K562 (cell line): ENCODE measurements at regions not wholly inside any gene's neighbourhood (a gene's known extent, or its start where the extent isn't known, plus 50 kb on each side); places are given as distances from the start of the nearest gene placed in this dataset.

Experiments used
- ATAC-seq: fragments of 200-7000 bp; cut with Tn5 transposase; 3 replicates; pipeline ENCODE4 v1.9.1; 2020; ENCODE audit warnings: moderate library complexity
- BruUV-seq: library from RNA; stranded (reverse); fragments of 400-500 nt; replicated peaks from 2 replicates; lab custom pipeline; 2021; lab: Mats Ljungman, UMichigan
- CTCF ChIA-PET: fragments of 300-600 bp; formaldehyde crosslinking; extraction: SDS; loops from one replicate; lab custom pipeline; 2021; ENCODE audit warnings: low intra/inter-chr PET ratio; lab: Yijun Ruan, JAX
- POLR2A ChIA-PET: fragments of 300-600, 350-650 bp; sonication (Branson Sonifier 250); formaldehyde crosslinking; extraction: SDS; loops from one replicate; lab custom pipeline; 2021; ENCODE audit warnings: antibody characterized with exemption, inconsistent platforms; lab: Yijun Ruan, JAX
- DNase-seq, 4 experiments: peaks; one replicate each; pipeline versions ENCODE4 v3.0.0 to v3.0.0-alpha.2; 2011 to 2018; ENCODE audit warnings: low spot score in 3 of 4, mixed read lengths in 3 of 4; ENCODE audit errors: extremely low read depth in 1 of 4
- FAIRE-seq: peaks from 2 replicates; lab custom pipeline; 2011; peaks lifted over from hg19 to GRCh38; lab: Jason Lieb, UNC
- H2AFZ ChIP-seq: 2 replicates; pipeline ENCODE4 v1.6.0; 2011; ENCODE audit warnings: low read depth, low read length, control low read depth, inconsistent platforms
- H3K27ac ChIP-seq: fragments of 200-600 bp; 3 replicates; pipeline ENCODE4 v1.8.0; 2011; ENCODE audit warnings: low read depth, mild to moderate bottlenecking, control low read depth, inconsistent platforms, low read length, moderate library complexity, mixed read lengths; ENCODE audit errors: extremely low read depth
- H3K27me3 ChIP-seq, 2 experiments: fragments of 300-600 bp in 1 of 2; 2 replicates in 1 of 2; 3 replicates in 1 of 2; pipeline versions ENCODE4 v1.6.0 to v1.8.0; 2011; ENCODE audit warnings: inconsistent platforms in 2 of 2, low read length in 2 of 2, mild to moderate bottlenecking in 1 of 2, mixed read lengths in 1 of 2, moderate library complexity in 1 of 2; ENCODE audit not compliant: control insufficient read depth in 2 of 2, insufficient read depth in 2 of 2
- H3K36me3 ChIP-seq: fragments of 300-600 bp; 3 replicates; pipeline ENCODE4 v1.8.0; 2011; ENCODE audit warnings: mild to moderate bottlenecking, low read length, inconsistent platforms; ENCODE audit not compliant: control insufficient read depth, insufficient read depth
- H3K4me1 ChIP-seq, 2 experiments: fragments of 200-600 bp in 1 of 2; replicated peaks in 1 of 2; 2 replicates in 1 of 2; 3 replicates in 1 of 2; pipeline versions ENCODE4 v1.5.1 to v1.8.0; 2011; ENCODE audit warnings: inconsistent platforms in 2 of 2, low read length in 2 of 2, mild to moderate bottlenecking in 1 of 2, mixed read lengths in 1 of 2, moderate library complexity in 1 of 2; ENCODE audit not compliant: control insufficient read depth in 2 of 2, insufficient read depth in 2 of 2
- H3K4me2 ChIP-seq: 2 replicates; pipeline ENCODE4 v1.6.1; 2011; ENCODE audit warnings: low read length, control low read depth, inconsistent platforms, mixed read lengths; ENCODE audit not compliant: insufficient read depth
- H3K4me3 ChIP-seq: fragments of 200-600 bp; sonication (generic), shearing (Covaris generic); 2 replicates; pipeline ENCODE4 v1.5.1; 2016; ENCODE audit warnings: control low read depth, inconsistent platforms
- H3K79me2 ChIP-seq: fragments of 200-600 bp; 3 replicates; pipeline ENCODE4 v1.8.0; 2011; ENCODE audit warnings: low read length, inconsistent platforms; ENCODE audit not compliant: control insufficient read depth, insufficient read depth
- H3K9ac ChIP-seq, 2 experiments: 2 replicates each; pipeline versions ENCODE4 v1.6.0 to v1.6.1; 2011; ENCODE audit warnings: low read depth in 2 of 2, low read length in 2 of 2, control low read depth in 1 of 2, inconsistent platforms in 1 of 2, mild to moderate bottlenecking in 1 of 2, mixed read lengths in 1 of 2; ENCODE audit not compliant: insufficient read depth in 1 of 2
- H3K9me1 ChIP-seq: one replicate; pipeline ENCODE4 v1.6.0; 2011; ENCODE audit warnings: inconsistent platforms, mild to moderate bottlenecking, low read length, moderate library complexity; ENCODE audit not compliant: control insufficient read depth, insufficient read depth
- H3K9me3 ChIP-seq: replicated peaks from 2 replicates; pipeline ENCODE4 v1.5.1; 2011; ENCODE audit warnings: low read depth, low read length, inconsistent platforms; ENCODE audit not compliant: control insufficient read depth, insufficient read depth
- H4K20me1 ChIP-seq: replicated peaks from 2 replicates; pipeline ENCODE4 v1.6.1; 2011; ENCODE audit warnings: low read length, inconsistent platforms, mixed read lengths; ENCODE audit not compliant: control insufficient read depth, insufficient read depth
- CAMTA2 ChIP-seq: fragments of 250-450 bp; sonication (Bioruptor Pico); conservative IDR thresholded peaks from 2 replicates; pipeline ENCODE4 v1.5.1; 2022
- CBX1 ChIP-seq: sonication (generic); IDR thresholded peaks from 2 replicates; pipeline ENCODE4 v1.6.1; 2016; ENCODE audit warnings: antibody characterized with exemption, low read depth, mild to moderate bottlenecking
- COPS2 ChIP-seq: fragments of 450-650 bp; conservative IDR thresholded peaks from 2 replicates; pipeline ENCODE4 v1.6.1; 2016; ENCODE audit warnings: mild to moderate bottlenecking, moderate library complexity
- GATAD2A ChIP-seq: fragments of 450-650 bp; IDR thresholded peaks from 2 replicates; pipeline ENCODE4 v1.6.1; 2017
- KHSRP ChIP-seq: fragments of 450-650 bp; IDR thresholded peaks from 2 replicates; pipeline ENCODE4 v1.6.1; 2017
- POU5F1 ChIP-seq: fragments of 150-350 bp; IDR thresholded peaks from 2 replicates; pipeline ENCODE4 v1.6.1; 2014; ENCODE audit warnings: borderline replicate concordance, low read length, low read depth, mild to moderate bottlenecking; ENCODE audit not compliant: partially characterized antibody
- RBBP5 ChIP-seq: fragments of 200-600 bp; sonication (generic); IDR thresholded peaks from 2 replicates; pipeline ENCODE4 v1.6.1; 2012; ENCODE audit warnings: borderline replicate concordance, mild to moderate bottlenecking, low read length, control low read depth, inconsistent platforms; ENCODE audit not compliant: insufficient read depth, poor library complexity, severe bottlenecking
- TRIM24 ChIP-seq, 2 experiments: fragments of 450-650 bp; IDR thresholded peaks; 2 replicates each; pipeline ENCODE4 v1.6.1; 2016
- ZNF57 ChIP-seq: fragments of 450-650 bp; formaldehyde crosslinking; IDR thresholded peaks from 2 replicates; pipeline ENCODE4 v1.4.0; 2020; ENCODE audit warnings: mild to moderate bottlenecking, moderate library complexity
- WGBS: fragments of 100-300 bp; shearing (Covaris generic); methylation state at CpG from one replicate; pipeline ENCODE4 v1.1.6; 2016; ENCODE audit warnings: low coverage, mixed read lengths; ENCODE audit not compliant: insufficient coverage; ENCODE audit errors: missing lambda C conversion rate; 5-methylcytosine and 5-hydroxymethylcytosine counted together
- in situ Hi-C: fragments of 300-500 bp; cut with MboI; formaldehyde crosslinking; loops from 4 replicates; pipeline ENCODE4 v1.15.0; 2018; ENCODE audit warnings: inconsistent platforms, mixed read lengths
- intact Hi-C: fragments of 100-400 bp; cut with micrococcal nuclease; formaldehyde crosslinking; loops from 2 replicates; pipeline ENCODE4 v1.14.2; 2022
- TF ChIP-seq, protein P1 (sequence below), 2 experiments: fragments of 250-450 bp in 1 of 2; fragments of 450-650 bp in 1 of 2; sonication (Bioruptor Pico) in 1 of 2; IDR thresholded peaks; 2 replicates each; pipeline versions ENCODE4 v1.6.1 to v1.8.0; 2016 to 2021; ENCODE audit warnings: mild to moderate bottlenecking in 2 of 2, moderate library complexity in 2 of 2, missing compliant biosample characterization in 1 of 2, missing genetic modification characterization in 1 of 2
- TF ChIP-seq, protein P2 (sequence below): fragments of 450-650 bp; IDR thresholded peaks from 2 replicates; pipeline ENCODE4 v1.6.1; 2018; ENCODE audit not compliant: partially characterized antibody

DNA sequence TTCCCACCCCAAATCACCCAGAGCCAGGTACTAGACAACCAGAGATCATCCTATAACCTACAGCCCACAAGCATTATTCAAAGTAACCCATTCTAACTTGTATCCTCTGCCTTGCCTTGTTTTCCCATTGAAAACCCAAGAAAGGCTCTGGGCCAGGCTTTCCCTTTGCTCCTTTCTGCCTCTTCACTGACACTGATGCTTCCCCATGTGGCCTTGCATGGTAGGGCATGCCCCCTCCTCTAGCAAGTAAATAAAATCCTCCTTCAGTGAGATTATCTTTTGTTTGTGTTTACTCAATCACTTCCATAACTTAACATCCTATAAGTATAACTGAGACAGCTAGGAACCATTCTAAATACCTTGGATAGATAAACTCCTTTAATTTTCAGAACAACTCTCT is 65.6 kb upstream of the FAR1 start (continued):
- TF ChIP-seq, protein P1, sequence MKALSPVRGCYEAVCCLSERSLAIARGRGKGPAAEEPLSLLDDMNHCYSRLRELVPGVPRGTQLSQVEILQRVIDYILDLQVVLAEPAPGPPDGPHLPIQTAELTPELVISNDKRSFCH (CRISPR knock-in tag; IDR thresholded peaks at IDR 0.05) = no peak
- TF ChIP-seq, protein P1 (tag; IDR thresholded peaks at IDR 0.05) = no peak
- TF ChIP-seq CBX1 = no peak

DNA sequence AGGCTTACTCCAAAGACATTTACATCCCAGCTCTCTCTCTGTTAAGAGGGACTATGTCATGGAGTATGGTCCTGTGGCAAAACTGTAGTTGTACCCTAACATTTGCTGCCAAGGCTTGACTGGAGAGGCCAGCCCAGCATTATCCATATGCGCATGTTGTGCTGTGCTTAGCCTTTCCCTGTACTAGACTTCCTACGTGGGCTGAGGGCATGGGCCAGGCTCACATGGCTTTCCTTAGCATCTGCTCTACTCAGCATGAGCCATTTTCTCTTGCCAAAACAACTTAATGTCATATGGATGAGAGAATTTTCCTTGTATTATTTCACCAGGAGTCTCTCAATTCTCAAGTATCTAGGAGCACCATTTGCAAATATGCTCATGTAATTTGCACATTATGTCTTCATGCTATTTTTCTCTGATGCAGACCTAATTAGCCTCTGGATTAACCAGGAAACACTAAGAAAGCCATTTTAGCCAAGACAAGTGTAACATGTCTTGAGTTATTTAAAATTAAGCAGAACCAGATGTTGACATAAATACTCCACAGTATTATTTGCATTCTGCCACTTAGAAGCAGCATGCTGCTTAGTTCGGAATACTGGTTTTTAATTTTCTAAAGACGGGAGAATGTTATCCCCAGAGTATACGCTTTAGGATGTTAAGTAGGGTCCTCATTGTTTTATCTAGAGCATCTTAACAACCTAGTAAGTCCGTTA is 71.7 kb upstream of the FAR1 start:
- no peaks in the 10 kb centered on the region for H3K79me2 ChIP-seq
- no peak for ATAC-seq
- FAIRE-seq = no peak
- TF ChIP-seq ZNF57 (CRISPR knock-in tag) = no peak
- no peak for TF ChIP-seq COPS2
- TF ChIP-seq, protein P2, sequence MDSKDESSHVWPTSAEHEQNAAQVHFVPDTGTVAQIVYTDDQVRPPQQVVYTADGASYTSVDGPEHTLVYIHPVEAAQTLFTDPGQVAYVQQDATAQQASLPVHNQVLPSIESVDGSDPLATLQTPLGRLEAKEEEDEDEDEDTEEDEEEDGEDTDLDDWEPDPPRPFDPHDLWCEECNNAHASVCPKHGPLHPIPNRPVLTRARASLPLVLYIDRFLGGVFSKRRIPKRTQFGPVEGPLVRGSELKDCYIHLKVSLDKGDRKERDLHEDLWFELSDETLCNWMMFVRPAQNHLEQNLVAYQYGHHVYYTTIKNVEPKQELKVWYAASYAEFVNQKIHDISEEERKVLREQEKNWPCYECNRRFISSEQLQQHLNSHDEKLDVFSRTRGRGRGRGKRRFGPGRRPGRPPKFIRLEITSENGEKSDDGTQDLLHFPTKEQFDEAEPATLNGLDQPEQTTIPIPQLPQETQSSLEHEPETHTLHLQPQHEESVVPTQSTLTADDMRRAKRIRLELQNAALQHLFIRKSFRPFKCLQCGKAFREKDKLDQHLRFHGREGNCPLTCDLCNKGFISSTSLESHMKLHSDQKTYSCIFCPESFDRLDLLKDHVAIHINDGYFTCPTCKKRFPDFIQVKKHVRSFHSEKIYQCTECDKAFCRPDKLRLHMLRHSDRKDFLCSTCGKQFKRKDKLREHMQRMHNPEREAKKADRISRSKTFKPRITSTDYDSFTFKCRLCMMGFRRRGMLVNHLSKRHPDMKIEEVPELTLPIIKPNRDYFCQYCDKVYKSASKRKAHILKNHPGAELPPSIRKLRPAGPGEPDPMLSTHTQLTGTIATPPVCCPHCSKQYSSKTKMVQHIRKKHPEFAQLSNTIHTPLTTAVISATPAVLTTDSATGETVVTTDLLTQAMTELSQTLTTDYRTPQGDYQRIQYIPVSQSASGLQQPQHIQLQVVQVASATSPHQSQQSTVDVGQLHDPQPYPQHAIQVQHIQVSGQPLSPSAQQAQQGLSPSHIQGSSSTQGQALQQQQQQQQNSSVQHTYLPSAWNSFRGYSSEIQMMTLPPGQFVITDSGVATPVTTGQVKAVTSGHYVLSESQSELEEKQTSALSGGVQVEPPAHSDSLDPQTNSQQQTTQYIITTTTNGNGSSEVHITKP = no peak
- TF ChIP-seq RBBP5 = no peak
- no peak for TF ChIP-seq GATAD2A
- TF ChIP-seq POU5F1 = no peak
- no peak for TF ChIP-seq KHSRP
- no peak for TF ChIP-seq CAMTA2
- TF ChIP-seq TRIM24 (IDR thresholded peaks at IDR 0.05) = no peak

More for the DNA sequence above, 71.7 kb upstream of the FAR1 start:
- ChIA-PET CTCF (no interaction called here), POLR2A (no interaction called here)
- no peaks in the 10 kb centered on the region for H4K20me1 ChIP-seq
- no peak overlapping the region for H2AFZ ChIP-seq
- intact Hi-C loops = no loop called here
- whole genome bisulfite sequencing = 3% methylated on average over 6 of the region's 6 CpGs
- H3K4me2 ChIP-seq = no peak overlapping the region
- no peaks in the 10 kb centered on the region for H3K9me3 ChIP-seq
- H3K4me3 ChIP-seq = no peak overlapping the region
- H3K4me1 ChIP-seq = no peaks in the 10 kb centered on the region
- H3K9ac ChIP-seq = no peak overlapping the region
- H3K27me3 ChIP-seq = 0 out of 5 replicates have a peak, but pooled peaks cover 0 to 2% of the 10 kb centered on the region in 2 experiments
- no peak overlapping the region for H3K27ac ChIP-seq
- no TSS peak for BruUV-seq
- no peak for DNase-seq
- H3K36me3 ChIP-seq = no peaks in the 10 kb centered on the region
- in situ Hi-C loops = no loop called here
- no peaks in the 10 kb centered on the region for H3K9me1 ChIP-seq
